Kidney capillary endothelial cell (primary cell): ENCODE measurements at regions not wholly inside any gene's neighbourhood (a gene's known extent, or its start where the extent isn't known, plus 50 kb on each side); places are given as distances from the start of the nearest gene placed in this dataset.

Source experiments
- DNase-seq: peaks from one replicate; pipeline ENCODE4 v3.0.0-alpha.2; 2018; ENCODE audit warnings: low spot score

DNA sequence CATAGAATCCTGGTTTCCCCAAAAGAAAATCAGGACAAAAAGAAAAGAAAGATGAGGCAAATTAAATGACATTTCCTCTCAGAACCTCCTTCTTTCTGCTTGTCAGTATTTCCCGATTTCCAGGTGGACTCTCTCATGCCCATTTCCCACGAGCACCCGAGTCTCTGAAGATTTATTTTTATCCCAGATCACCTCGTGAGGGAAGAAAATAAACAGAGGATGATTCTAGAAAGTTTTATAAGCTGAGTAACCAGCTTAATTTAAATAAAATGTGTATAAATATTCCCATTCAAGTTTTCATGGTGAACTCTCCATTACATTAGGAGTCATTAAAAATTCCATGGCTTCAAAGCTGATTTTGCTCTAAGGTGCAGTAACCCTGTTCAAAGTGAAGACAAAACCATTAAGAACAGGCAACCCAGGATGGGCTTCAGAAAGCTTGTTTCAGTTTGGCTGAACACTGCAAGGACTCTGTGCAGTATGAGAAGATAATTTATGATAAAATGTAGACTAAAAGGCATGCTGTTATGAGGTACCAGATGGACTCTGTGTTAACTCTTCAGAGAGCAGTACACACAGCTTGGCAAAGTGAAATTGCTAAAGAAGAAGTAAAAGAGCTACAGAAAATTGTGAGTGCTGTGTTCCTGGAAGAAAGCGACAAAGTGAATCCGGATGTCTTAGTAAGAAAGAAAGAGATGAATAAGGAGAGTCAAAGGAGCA lies 521.3 kb upstream of the LRRN3 start:
- no peak for DNase-seq

DNA sequence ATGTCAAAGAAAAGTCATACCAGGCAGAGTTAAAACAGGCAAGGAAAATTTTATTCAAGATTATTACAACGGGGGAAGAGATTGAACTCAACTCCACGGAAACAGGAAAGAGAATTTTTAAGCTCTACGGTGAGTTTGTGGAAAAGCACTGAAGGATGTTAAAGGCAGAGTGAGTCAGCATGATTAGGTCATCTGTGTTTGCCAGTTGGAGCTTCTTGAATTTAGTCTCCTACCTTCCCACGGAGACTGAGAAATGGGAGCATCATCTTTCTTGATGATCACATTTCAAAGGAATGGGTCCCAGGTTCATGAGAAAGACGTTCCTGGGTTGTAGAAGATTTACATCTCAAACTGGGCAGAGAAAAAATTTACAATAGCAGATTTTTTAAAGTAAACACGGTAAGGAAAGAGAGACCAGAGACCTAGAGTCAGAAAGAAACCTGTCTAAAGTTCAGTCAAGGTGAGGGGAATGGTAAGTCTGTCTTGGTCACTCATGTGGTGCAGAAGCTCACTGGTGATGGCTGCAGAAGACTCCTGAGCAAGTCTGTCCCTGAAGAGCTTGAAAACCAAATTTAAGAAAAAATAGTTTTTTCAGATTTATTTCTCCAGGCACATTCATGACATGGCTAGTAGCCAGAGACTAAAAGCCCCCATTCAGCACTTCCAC lies 516.9 kb upstream of the LRRN3 start:
- DNase-seq = peak; percentile 53

DNA sequence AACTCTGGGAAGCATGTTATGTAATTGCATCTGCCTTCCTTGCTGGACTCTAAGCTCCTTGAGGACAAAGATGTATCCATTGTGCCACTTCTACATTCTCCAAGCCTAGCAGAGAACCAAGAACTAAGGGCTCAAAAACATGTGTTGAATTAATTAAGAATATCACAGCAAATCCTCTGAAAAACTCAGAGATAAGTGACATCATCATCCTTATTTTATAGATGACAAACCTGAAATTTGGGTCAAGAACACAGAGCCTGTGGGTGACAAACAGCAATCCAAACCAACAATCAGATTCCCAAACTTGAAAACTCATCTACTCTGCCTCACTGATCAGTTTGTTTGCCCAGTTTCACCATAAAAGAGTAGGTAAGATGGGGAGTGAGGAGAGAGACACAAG lies 503.6 kb upstream of the LRRN3 start:
- DNase-seq = no peak

DNA sequence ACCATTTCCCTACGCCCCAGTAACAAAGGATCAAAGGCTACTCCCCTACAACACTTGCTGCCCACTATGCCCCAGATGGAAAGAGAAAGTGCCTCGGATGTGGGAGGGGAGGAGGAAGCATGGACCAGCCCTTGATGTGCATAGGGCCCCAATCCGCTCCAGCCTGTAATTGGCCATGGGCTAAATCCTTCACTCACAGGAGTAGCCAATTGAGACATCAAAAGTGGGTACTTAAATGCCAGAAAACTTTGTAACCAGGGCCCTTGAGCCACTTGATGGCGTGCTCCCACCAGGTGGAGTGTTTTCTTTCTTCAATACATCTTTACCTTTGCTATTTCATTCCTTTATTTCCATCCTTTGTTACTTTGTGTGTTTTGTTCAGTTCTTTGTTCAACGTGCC lies 500.5 kb upstream of the LRRN3 start:
- DNase-seq = no peak

DNA sequence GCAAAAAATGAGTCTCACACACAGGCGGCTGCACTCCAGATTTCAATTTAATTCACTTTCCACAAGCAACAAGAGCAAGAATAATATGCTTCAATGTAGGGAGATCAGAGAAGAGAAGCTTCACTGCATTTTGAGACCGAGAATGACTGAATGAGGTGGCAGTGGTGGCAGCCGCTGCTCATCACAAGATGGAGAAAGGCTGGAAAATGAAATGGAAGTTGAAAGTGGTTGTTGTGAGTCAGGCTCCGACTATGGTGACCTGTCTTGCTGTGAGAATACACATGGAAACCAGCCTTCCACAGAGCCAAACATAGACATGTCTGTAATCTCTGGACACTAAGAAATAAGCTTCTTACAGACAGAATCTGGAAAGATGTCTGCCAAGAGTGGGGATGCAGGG lies 499.6 kb upstream of the LRRN3 start:
- DNase-seq = no peak

DNA sequence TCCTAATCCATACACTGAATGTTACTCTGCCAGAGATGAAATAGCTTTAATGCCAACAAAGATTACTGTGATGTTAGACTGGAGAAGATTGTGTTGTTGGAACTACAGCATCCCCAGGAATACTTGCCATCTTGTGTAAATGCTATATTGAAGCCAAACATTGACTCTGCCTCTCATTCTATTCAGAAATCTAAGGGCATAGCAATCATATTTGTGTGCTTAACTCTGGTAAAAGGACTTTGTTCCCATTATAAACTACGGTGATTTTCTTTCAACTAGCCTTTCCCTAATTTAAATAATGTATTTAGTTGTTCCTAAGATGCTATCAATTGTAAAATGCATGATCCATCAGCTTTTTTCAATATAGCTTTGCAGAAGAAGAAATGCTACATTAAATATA lies 498.4 kb upstream of the LRRN3 start:
- DNase-seq = no peak

DNA sequence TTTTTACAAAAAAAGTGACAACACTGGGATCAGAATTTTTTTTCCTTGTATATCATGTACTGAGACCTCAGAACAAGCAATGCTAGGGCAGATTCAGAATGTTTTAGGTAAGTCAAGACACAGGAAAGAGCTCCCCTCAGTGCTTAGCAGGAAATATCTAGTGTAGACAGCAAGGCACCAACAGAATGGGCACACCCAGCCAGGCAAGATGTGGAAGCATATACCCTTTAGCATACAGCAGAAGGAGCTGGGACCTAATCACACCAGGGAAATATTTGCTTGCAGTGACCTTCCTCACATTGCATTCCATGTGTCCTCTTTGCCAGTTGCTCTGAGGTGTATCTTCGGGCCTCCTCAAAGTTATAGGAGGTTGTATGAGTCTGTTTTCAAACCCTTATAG lies 497.6 kb upstream of the LRRN3 start:
- no peak for DNase-seq

DNA sequence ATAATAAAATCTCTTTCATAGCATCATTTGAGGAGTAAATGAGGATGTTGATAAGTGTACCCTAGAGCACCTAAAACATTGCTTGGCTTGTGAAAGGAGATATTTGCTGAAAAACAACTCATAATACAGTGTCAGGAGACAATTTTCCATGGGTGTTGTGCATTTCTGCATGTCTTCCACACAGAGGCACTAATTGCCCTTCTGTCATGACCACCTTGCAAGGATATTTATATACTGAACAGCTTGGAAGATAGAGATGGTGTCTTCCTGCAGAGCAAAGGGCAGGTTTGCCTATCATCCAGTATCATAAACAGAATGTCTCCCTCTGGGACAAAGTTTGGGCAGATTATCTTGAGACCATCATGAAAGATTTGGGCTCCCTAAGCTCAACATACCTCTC lies 495.2 kb upstream of the LRRN3 start:
- no peak for DNase-seq

DNA sequence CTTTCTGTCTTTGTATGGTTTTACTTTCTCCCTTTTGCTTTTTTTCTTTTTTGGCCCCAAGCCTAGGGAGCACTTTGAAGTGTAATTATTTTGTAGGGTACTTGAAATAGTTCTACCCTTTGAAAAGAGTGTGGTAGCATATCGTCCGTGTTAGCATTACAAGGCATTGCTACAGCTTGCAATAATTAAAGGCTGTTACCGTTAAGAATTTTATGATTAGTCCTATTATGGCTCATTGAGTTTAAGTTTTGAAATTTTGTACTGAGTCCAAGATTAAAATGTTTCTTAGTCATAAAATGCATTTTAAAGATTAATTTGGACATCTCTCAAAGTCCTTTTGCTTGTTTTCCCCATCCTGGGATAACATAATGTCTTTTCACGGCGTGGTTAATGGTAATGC lies 490.0 kb upstream of the LRRN3 start:
- DNase-seq = no peak

DNA sequence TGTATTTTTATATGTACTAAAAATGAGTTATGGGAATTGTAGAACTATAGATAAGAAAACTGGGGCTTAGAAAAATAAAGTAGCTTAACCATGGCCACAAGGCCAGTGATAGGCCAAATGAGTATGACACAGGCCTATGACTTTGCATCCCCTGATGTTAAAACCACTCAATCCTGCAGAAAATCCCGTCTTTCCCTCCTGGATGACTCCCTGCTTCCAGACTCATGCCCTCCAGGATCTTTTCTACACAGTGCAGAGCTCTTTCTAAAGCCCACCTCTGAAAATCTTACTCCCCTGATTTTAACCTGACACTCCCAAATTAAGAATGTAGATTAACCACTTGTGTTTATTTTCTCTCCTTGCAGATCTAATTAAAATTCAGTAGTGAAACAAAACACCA lies 489.2 kb upstream of the LRRN3 start:
- no peak for DNase-seq

DNA sequence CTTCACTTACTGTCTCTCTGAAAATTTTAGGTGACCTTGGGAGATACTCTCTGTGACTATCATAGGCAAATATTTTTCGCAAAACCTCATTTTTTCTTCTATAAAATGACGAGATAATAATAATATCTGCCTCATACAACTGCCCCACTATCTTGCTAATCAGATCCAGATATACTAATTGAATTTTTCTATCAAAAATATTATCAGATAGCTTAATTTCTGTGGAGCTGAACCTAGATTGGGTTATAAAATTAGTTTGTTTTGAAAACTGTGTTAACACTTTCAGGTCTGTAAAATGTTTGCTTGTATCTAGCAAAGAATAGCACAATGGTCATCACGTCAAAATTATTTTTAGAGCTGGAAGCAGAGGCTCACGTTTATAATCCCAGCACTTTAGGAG lies 486.7 kb upstream of the LRRN3 start:
- DNase-seq = no peak

DNA sequence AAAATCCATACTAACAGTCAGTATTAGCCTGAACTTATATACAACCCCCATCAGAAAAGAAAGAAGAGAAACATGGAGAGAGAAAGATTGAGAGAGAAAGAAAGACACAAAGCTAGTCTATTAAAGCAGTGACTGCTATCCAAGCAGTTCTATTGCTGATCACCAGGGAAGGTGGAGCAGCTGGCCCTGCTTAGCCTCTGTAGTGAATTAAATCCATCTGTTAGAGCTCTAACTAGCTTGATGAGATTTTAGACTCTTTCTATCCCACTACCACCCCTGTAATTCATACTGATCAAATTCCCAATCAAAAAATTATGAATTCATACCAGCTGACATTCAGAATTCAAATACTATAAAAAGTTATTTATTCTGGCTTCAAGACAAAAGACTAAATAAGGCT lies 486.0 kb upstream of the LRRN3 start:
- no peak for DNase-seq

DNA sequence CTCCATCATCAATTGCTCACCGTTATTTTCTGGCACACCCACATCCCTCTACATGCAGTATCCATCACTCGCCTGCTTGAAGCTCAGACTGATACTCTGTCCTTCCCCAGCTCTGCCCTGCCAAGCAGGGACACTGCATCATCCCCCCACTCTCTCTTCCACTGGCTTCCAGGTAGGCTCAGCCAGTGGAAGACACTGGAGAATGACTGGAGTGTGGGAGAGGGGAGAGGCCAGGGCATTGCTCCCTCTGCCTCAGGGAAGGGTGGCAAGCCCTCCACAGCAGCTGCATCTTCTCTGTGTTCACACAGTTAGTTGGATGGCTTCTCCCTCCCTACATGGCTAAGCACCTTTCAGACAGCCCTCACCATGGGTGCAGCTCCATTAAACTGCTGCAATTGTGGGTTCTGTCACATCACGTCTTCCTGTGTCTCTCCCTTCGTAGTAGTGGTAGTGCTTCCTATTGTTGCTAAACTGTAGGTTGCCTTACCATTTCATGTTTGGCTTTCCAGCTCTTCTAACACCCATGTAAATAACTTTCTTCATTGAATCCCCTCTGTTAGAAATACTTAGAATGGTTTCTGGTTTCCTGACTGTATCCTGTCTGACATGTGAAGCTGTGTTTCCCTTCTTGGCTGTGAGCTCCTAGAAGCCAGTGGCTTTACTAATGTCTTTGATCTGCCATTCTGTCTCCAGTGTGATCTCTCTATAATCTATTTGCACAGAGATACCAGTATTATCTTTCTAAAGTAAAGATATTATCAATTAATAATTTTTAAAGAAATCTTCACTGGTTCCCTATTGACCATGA lies 483.7 kb upstream of the LRRN3 start:
- DNase-seq = no peak

DNA sequence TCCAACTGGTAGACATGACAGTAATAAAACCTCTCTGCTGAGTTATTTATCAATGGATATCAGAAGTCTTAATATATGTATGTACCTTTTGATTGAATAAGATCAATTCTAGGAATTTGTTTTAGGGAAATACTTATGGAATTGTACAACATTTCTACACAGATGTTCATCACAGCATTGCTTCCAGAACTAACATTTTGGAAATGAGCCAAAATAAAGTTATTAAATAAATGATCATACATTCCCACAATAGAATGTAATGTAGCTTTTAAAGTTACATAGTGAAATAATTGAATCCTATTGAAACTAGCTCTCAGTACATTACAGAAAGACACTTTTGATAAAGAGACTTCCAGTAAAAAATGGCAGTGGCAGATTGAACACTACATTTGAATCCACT lies 481.6 kb upstream of the LRRN3 start:
- DNase-seq = no peak

DNA sequence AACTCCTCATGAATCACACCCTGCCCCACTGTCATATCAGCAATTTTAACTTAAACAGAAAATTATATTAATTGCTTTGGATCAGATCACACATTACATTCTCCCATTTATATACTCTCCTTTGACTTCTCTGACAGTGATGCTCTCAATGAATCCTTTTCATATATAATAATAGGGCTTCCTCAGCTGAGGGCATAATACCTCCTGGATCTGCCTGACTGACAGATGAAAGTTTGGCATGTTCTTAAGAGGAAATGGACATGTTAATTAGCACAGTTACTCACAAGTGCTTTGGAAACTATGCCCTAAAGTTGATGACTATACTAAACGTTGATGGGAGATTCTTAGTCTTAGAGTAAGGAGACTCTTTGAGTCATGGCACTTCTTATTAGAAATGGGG lies 478.2 kb upstream of the LRRN3 start:
- DNase-seq = no peak
